Posterior cingulate gyrus (tissue), 11 donors: ENCODE measurements at regions not wholly inside any gene's neighbourhood (a gene's known extent, or its start where the extent isn't known, plus 50 kb on each side); places are given as distances from the start of the nearest gene placed in this dataset.
A peak's percentile ranks its signal among the peaks of the same experiment; 100 is the strongest.
"Not testable (repeated sequence)": the region's sequence is repeated elsewhere in the genome, so short reads cannot be mapped to it uniquely, and the experiment has no call there.

ENCODE experiments used
- DNase-seq, 10 donors: peaks; one replicate each; pipeline versions ENCODE4 v3.0.0 to v3.0.0-alpha.2; 2020 to 2021; ENCODE audit warnings: mixed read lengths in 3 of 10
- intact Hi-C: fragments of 100-400 bp; cut with DNase I; formaldehyde crosslinking; loops from one replicate; pipeline ENCODE4 v1.15.1; 2023

DNA sequence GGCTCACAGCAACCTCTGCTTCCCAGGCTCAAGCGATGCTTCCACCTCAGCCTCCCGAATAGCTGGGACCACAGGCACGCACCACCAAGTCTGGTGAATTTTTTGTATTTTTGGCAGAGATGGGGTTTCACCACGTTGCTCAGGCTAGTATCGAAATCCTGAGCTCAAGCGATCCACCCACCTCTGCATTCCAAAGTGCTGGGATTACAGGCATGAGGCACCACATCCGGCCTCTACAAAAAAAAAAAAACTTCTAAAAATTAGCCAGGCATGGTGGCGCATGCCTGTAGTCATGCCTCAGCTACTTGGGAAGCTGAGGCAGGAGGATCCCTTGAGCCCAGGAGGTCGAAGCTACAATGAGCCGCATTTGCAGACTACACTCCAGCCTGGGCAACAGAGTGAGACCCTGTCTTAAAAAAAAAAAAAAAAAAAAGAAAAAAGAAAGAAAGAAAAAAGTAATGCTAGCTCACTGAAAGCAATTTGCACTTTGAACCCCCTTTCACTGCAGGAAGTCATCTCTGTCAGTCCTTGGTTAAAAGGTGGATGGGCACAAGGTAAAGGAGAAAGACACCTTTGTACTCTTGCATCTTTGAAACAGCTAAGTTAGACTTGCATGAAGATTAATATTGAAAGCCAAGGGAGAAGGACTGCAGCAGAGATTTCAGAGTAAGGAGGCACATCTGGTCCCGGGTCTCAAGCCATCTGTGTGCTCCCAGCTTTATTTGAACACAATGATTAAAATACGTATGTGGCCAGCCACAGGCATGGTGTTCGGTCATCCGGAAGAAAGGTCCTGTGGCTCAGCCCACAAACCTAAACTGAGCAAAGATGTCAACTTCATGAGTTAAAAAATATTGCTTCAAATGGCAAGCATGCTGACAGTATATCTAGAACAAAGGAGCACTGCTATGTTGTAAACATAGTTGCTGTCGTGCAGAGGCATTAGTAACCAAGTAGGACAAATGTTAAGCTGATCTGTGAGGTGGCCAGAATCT, 103.8 kb upstream of the HMGA2 start:
- peak in 1 of 10 donors; percentile 33 for DNase-seq
- intact Hi-C loops, result no loop called here

DNA sequence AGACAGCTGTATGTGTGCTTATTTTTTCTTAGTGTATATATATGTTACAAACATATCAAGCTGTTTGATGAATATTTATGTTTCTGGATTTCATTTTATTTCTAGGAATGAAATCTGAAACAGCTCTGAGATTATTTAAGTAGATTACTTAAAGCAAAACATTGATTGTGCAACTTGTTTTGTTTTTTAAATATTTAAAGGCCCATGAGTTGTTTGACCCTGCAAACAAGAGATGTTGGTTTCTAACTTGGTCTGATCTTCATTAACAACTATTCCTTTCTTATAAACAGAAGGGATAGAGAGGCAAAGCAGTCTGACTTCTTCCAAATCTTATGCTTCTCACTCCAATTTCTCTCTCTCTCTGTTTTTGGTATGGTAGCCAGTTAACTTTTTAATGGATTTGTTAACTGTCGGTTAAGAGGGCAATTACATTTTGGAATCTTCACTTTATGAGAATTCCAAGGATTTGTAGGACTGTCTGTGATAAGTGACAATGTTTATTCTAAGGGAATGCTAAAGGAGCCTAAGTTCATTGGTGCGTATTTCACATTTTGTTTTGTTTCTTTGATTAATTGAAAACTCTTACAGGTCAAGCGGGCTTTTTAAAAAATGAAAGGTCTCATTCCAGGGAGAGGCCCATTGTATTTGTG, 102.6 kb upstream of the HMGA2 start:
- intact Hi-C loops, result no loop called here
- no peak for DNase-seq

DNA sequence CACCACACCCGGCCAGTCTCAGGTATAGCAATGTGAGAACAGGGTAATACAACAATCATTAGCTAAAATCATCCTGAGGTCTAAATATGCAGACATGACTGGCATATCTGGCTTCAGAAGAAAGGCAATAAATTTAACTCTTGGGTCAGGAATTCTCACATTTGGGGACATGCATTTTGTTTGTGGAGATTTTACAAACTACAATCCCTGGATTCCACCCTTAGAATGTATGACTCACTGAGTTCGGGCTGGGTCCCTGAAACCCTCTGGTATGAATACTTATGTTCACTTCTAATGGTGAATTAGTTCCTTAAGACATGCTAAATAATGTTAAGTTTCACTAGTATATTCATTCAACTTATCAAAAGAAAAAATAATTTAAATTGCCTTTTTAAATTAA, 98.9 kb upstream of the HMGA2 start:
- DNase-seq, result no peak
- intact Hi-C loops, result no loop called here

DNA sequence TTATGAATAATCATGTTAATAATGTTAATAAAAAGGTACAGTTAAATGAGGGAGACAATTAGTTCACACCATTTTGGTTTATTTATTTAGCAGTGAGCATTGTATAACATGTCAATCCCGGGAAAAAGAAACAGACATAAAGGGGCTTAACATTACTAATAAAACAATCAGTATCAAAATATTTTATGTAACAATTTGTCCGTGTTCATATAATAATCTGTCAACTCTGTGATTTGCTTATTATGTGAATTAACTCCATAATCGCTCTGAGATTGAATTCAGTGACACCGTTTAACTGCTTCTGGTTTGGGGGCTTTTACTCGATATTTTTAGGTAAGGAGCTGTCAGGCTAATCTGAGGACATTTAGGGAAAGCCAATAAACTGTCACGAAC, 95.8 kb upstream of the HMGA2 start:
- DNase-seq, result no peak
- intact Hi-C loops, result no loop called here

DNA sequence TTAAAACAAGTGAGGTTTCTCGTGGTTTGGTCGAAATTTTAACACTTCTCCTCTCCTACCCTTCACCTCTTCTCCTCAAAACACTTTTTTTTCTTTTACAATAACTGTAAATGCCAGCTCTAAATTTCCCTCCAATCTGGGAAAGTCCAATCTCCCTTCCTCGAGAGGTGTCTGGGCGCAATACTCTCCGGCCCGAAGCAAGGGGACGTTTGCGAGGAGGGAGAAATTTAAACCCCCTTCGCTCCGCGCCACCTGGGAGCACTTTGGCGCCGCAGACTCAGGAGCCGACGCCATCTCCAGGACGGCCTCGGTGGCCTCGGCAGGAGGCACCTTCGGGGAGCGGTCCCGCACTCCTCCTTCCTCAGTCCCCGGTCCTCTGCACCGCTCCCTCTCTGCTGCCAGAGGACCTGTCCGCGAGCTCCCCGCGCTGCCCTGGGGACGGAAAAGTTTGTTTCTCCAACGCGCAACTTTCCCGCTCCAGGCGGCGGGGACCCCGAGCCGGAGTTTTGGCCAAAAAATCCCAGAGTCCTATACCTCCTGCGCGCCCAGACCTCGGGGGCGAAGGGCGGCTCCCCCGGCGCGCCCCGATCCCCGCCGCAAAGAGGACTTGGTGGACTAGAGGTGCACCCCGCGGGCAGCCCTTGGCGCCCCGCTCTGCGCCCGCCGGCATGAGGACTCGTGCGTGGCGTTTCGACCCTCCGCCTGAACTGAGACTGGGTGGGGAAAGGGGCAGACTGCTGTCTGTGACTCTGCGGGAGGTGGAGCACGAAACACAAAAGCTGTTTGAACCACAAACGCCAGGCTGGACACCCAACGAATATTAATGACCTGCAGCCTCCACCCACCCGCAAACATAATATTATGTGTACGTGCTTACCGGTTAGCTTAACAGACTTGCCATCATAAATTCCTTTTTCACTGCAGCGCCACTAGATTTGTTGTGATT, 95.2 kb upstream of the HMGA2 start:
- intact Hi-C loops, result no loop called here
- peak in 1 of 10 donors; percentile 54 for DNase-seq

DNA sequence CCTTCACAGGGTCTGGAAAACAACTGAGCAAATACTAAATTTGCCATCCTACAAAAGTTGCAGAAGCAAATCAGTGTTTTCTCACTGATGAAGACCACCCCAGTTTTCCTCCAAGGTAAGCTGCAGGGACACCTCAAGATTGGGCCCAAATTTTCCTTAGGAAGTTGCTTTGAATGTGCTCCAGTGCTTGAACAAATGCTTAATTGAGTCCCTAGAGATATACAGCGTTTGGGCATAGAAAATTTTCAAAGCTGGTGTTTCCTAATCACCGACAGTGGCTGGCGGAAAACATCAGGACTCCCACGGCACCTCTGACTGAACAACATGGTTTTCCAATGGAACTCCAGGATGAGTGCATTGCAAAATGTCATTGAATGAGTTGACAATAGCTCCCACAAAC, 92.5 kb upstream of the HMGA2 start:
- intact Hi-C loops, result no loop called here
- no peak for DNase-seq

DNA sequence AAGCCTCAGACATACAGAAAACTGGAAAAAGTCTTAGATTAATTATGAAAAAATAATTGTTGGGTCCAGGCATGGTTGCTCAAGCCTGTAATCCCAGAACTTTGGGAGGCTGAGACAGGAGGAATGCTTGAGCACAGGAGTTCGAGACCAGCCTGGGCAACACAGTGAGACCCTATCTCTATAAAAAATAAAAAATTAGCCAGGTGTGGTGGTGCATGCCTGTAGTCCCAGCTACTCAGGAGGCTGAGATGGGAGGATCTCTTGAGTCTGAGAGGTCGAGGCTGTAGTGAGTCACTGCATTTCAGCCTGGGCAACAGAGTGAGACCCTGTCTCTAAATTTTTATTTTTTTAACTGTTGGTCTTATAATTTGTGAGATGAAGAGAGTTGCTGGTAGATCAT, 90.6 kb upstream of the HMGA2 start:
- intact Hi-C loops, DNase-seq: not testable (repeated sequence)

DNA sequence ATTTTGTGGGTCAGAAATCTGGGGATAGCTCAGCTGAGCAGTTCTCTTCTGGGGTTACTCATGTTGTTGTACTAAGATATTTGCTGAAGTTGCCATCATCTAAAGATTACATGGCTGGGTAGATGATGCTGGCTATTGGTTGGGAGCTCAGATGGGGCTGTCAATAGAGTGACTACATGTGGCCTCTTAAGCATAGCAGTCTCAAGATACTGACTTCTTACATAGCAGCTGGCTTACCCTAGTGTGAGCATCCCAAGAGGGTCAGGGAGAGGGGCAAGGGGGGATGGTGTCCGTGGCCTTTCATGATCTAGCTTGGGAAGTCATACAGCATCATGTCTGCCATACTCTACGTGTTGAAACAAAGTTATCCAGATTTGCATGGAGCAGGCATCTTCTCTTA, 90.1 kb upstream of the HMGA2 start:
- no peak for DNase-seq
- intact Hi-C loops, result no loop called here

DNA sequence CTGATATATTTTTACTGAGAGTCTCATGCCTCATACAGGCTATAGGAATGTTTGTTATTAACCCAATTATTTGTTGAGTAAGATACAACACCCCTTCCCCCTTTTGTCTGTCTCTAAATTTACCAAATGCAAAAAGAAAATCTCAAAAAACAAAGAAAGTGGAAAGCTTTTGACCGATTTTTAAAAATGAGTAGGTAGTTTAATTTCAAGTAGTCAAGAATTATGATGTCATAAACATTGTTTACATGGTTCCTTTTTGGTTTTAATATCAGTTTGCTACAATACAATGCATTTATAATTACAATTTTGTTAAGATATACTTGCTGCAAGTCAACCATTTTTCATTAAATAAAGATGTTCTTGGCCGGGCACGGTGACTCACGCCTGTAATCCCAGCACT, 84.7 kb upstream of the HMGA2 start:
- intact Hi-C loops, result no loop called here
- no peak for DNase-seq

DNA sequence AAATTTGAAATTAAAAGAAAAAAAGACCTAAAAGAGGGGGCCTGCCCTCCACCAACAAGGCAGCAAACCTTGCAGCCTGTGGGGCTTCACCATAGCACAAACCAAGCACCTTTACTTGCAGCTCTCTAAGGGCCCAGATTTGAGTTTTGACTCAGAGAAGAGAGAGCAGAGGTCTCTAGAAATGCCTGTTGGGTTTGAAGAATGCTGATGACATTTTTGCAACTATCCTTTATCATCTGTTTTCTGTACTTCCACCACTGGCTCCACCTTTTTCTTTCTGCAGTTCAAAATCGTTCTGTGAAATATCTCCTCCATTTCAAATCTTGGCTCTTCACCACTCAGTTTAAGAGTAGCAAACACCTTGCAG, 83.8 kb upstream of the HMGA2 start:
- peak in 1 of 10 donors; percentile 35 for DNase-seq
- intact Hi-C loops, result no loop called here

DNA sequence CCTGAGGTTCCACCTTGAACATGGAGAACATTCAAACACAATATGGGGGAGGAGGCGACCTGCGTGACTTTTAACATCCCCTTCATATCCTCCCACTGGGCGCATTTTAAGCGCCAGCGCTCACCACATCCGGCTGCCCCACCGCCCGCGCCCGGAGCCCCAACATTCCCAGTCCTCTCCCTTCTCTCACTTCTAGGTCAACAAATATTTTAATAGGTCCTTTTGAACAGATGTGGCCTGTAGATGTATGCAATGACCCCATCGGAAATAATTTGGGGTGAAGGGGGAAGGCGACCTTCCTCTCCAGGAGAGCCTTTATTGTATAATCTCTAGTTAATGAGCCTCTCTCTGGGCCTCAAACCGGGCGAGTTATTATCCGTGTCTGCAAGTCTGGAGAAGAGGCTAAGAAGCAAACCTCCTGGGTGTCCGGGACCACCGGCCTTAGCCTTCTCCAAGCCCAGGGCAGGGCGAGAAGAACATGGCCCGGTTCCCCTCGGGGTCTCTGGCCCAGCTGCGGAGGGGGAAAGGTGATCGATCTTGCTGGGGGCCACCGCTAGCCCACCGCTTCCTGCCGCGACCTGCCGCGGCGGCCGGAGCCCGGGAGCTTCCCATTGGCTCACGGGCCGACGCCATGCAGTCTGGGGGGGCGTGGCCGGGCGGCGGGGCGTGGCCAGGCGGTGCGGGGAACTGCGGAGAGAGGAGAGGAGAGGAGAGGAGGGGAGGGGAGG, 83.2 kb upstream of the HMGA2 start:
- DNase-seq, result peak in 9 of 10 donors; percentile 29 to 93 (median 60)
- intact Hi-C loops, result no loop called here

DNA sequence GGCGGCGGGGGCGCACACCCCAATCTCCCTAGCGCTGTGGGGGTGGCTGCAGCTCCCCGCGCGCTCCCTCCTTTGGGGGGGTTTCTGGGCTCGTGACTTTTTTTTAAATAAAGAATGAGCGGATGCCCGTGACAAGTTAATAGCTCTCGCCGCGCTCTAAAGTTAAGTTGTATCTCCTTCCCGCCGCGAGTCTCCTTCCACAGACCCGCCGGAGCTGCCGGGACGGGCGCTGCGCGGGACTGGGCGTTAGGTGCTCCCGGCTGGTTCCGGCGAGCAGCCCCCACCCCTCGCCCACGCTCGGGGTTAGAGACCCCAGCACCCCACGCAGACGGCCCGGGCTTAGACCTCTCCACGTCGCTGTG, 82.6 kb upstream of the HMGA2 start:
- no peak for DNase-seq
- intact Hi-C loops, result no loop called here

DNA sequence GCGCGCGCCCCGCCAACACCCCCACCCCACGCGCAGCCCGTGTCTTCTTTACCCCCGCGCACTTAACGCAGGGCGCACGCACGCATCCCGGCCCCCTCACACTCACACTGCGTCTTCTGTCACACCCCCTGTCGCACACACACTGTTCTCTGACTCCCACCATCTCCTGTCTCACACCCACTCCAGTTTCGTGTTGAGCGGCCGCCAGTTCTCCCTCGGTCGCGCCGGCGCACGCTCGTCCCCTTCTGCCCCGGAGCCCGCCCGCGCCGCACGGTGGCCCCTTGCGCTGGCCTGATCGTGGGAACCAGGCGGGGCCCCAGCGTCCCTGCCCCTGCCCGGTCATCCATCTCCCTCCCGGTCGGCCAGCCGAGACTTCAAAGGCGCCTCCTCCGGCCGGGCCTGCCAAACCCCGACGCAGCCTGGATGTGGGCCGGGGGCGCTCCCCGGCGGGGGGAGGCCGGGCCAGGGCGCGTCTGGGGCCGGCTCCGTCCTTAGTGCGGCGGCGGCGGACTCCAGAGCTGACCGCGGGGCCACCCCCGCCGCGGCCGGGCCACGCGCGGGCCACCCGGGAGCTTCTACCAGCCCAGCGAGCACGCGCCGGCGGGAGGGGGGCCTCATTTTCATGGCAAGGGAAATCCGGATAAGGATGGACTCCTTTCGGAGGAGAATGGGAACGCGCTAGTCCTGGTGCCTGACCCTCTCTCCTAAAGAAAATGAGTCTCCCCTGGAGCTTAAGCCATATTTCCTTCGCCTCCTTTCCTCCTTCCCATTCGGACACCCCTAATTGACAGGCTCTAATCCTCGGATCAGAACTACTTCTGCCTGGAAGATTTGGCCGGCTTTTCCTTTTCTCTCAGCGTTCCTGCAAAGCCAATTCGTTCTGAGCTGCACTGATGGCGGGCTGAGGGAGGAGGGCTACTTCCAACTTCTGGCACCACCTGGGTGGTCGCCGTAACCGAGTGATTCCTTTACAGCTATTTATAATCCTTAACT, 82.0 kb upstream of the HMGA2 start:
- DNase-seq, result peak in 7 of 10 donors; percentile 10 to 86 (median 31)
- intact Hi-C loops, result no loop called here

DNA sequence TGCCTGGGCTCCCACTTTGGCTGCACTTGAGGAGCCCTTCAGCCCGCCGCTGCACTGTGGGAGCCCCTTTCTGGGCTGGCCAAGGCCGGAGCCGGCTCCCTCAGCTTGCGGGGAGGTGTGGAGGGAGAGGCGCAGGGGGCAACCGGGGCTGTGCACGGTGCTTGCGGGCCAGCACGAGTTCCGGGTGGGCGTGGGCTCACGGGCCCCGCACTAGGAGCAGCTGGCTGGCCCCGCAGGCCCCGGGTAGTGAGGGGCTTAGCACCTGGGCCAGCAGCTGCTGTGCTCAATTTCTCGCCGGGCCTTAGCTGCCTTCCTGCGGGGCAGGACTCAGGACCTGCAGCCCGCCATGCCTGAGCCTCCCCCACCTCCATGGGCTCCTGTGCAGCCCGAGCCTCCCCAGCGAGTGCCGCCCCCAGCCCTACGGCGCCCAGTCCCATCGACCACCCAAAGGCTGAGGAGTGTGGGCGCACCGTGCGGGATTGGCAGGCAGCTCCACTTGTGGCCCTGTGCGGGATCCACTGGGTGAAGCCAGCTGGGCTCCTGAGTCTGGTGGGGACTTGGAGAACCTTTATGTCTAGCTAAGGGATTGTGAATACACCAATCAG, 79.9 kb upstream of the HMGA2 start:
- DNase-seq, result peak in 2 of 10 donors; percentile 55 to 76
- intact Hi-C loops, result not testable (repeated sequence)

DNA sequence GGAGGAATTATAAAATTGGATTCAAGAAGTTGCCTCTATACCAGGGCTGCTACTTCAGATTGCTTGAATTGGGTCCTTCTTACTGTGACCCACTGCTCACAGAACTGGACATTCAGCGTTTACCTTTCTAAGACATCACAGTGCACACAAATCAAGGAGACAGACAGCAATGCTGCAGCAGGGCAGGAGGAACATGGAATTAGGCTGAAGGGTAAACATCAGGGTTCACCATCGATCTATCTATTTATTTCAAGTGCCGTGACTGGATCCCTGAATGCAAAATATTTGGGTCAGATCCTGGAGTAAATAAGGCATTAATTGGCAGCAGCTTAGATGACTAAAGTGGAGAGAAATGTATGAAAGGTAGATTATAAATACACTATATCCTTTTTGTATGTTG, 76.9 kb upstream of the HMGA2 start:
- intact Hi-C loops, result no loop called here
- no peak for DNase-seq

DNA sequence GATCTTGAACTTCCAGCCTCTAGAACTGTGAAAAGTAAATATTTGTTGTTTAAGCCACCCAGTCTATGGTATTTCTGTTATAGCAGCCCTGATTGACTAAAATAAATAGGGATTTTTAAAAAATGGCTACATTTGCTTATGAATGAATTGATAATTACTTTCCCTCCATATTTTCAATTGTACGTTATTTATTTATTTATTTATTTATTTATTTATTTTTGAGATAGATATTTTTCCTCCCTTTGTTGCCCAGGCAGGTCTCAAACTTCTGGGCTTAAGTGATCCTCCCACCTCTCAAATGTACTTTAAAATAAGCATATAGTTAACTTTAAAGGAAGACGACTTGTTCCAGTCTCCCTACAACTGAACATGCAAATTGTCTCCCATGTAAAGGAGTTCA, 76.0 kb upstream of the HMGA2 start:
- DNase-seq, result no peak
- intact Hi-C loops, result no loop called here

DNA sequence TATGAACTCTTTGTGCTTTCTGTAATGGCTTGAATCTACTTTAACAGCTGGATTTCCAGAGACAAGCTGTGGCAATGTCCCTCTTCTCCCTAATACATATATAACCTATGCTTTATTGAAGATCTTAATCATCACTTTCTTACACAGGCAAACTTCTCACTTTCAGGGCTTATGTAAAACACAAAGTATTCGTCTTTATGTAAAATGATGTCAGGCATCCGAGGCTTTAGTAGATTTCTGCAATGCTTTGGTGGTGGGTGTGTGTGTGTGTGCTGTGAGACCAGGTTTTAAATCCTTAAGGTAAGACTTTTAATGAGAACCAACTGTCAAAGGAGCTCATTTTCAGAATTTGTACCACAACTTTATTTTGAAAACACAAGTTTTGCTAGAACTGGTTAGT, 70.0 kb upstream of the HMGA2 start:
- intact Hi-C loops, result no loop called here

DNA sequence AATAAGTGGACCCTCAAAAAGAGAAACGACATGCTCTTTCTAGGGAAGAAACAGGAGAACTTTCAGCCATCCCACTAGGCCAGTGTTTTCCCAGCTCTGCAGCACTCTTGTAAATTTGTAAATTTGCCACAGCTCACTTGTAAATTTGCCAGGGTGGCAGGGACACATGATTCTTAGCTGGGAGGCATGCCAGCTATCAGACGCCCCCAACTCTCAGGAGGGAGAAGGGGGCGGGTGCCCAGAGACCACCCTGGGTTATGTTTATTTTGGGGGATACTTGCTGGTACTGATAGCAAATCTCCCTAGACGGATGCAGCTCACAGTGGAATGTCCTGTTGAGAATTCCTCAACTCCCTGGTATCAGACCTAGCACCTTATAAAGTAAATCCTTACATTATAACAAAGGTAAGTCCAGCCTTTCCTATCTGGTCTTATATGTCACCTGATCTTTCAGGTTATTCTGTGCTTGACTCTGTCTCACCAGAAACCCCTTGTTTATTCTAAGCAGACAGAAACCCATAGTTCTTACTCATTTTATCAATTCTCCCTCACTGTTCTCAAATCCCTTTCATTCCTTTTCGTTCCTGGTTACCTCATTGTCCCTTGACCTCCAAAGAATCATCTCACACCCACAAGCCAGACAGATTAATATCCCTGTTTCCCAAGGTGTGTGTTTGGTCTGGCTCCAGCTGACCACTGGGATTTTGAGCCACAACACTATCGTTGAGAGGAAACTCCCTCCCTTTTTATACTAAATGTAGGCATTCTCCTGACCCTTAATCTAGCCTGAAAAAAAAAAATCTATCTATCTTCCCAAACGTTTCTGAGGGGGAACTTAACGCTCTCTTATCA, 69.3 kb upstream of the HMGA2 start:
- intact Hi-C loops, result no loop called here
- no peak for DNase-seq

More for the DNA sequence above, 70.0 kb upstream of the HMGA2 start:
- no peak for DNase-seq
